GM21528 (cell line): ENCODE measurements at regions not wholly inside any gene's neighbourhood (a gene's known extent, or its start where the extent isn't known, plus 50 kb on each side); places are given as distances from the start of the nearest gene placed in this dataset.

ENCODE experiments used
- ATAC-seq: cut with Tn5 transposase; IDR thresholded peaks from one replicate; pipeline ENCODE4 v1.9.1; 2021; ENCODE audit warnings: mild to moderate bottlenecking, moderate library complexity; ENCODE audit not compliant: unreplicated experiment, low FRiP score

DNA sequence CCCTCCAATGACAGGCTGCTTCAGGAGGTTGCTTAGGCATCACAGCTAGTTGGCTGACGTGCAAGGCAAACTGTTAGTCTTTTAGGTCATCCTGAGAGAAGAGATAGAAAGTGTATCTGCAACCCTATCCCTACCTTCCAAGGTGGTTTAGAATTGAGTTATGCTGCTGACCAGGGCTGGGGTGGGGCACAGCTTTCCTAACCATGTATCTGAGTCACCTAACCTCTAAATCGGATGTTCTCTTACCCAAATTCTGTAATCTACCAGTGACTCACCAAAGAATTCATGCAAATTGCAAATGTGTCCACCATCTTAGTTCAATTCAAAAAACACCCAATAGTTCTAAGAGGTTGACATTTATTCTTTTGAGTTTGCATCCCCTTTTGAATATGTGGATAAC, 107.2 kb upstream of the DYNLRB2 start:
- no peak for ATAC-seq

DNA sequence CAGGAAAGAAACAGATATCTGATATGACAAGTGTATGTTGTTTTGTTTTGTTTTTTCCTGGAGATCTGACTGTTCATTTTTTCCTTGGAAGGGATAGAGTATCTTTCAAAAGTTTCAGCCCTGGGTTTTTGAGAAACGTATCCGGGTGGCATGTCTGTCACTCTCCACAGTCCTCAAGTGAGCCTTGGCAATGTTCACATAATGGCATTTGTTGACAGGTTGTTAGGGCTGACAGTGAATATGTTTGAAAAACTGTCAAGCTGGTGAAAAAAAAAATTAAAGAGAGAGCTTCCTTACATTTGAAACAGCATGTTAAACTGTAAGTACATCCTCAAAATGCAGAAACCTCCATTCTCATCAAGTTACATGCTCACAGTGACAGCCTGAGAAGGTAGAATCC, 113.0 kb upstream of the DYNLRB2 start:
- no peak for ATAC-seq

DNA sequence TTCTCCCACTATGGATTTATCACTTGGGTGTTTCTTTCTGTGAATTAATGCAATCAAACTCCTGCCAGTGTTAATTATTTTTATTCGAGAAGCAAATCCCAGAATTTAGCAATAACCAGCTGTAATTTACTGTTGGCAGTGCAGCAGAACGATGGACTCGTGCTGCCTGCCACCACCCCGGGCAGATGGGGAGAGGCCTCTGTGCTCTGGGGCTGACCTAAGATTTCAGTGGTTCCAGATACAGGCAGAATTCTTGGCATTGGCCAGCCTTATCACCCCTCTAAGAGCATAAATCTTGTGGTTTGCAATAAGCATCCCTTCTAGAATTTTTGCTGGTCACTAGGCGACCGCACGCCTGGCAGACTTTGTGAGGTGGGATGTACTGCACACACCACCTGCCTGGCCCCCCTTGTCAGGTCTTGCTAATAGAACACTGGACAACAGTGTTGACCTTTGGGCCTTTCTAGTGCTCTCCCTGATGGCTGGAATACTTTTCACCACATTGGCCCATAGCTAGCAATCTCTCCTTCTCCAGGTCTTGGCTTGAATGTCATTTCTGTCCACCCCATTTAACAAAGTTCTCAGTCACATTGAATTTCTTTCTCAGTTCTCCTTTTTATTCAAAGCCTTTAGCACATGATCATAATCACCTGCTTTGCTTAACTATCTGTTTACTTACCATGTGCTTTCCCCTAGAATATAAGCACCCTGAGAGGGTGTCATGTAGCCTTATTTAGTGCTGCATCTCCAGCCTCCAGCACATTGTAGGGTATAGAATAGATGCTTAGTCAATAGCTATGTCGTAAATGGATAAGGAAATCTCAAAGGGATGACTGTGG, 122.1 kb upstream of the DYNLRB2 start:
- no peak for ATAC-seq

DNA sequence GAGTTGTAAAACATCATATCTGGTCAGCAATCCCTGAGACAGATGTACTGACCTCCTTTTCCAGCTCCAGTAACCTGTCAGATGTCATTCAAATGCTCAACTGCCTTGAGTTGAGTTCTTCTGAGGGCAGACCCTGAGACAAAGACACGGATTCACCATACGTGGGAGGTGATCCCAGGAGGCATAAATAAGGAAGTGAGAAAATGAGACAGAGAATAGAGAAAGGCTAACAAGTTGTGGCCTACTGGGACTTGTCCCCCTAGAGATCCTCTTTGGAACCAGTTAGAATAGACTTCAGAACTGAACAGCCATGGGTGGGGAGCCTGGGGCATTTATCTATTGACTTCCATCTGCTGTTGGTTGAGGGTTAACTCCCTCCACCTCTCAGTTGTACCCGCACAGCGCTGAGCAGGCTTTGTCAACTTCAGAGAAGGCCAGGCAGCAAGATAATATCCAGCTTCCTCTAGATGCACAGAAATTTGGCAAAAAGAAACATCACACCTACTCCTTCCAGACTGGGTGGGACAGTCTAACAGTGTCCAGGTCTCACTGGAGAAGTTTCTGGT, 123.0 kb upstream of the DYNLRB2 start:
- ATAC-seq = no peak

DNA sequence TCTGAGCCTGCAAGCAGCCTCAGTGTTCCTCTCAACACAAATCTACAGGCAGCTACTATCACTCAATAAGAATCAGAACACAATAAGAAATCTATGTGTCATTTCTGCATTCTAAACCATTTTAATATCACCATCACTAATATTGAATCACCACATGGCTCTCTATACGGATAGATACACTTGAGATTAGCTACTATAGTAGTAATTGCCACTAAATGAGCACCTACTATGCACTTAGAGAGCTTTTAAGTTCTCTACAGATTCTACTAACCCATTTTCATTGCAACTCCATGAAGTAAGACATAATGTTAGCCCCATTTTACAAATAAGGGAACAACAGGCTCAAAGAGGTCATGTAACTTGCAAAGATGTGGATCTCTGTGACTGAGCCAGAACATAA, 132.8 kb upstream of the DYNLRB2 start:
- no peak for ATAC-seq

DNA sequence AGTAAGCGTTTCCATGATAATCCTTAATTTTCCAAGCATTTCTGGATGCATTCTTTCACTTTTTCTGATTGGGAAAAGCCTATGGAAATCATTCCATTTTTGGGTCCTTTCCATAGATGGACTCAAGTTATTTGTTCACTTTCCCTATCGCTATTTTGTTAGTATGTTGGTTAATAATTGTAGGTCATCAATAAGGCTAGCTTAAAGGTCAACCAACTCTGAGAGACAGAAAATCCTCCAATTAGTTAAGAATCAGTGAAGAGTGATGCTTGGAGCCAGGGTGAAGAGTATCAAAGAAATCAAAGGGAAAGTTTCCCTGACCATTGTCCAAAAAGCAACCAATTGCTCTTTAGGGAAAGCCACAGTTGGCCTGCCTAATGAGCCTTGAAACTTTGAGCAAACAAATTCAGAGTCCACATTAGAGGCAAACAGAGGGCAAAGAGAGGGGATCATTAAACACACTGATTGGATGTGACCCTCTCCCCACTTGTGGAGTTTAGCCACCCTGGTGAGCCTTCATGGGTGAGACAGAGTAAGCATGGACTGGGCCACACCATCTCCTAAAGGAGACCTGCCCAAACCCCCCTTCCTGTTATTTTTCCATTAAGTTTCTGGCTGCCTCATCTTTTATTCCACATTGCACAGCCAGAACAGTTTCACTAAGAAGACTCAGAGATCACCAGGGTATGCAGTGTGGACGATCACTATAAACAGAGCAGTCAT, 133.4 kb upstream of the DYNLRB2 start:
- ATAC-seq = no peak

DNA sequence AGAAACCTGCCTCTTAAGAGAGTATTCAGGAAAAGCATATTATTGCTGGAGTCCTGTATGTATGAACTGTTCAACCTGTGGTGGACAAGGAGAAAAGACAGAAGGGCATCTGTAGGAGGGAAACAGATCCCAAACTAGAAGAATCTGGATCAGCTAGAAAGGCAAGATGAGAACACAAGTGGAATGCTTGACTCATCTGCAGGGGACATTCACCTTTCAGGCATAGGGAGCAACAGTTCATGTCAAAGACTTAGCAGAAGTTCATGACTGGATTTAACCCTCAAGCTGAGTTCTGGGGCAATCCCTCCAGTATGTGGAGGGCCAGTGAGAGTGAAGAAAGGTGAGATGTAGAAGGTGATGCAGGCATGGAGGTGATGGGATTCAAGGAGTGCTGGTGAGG, 135.9 kb upstream of the DYNLRB2 start:
- ATAC-seq = no peak

DNA sequence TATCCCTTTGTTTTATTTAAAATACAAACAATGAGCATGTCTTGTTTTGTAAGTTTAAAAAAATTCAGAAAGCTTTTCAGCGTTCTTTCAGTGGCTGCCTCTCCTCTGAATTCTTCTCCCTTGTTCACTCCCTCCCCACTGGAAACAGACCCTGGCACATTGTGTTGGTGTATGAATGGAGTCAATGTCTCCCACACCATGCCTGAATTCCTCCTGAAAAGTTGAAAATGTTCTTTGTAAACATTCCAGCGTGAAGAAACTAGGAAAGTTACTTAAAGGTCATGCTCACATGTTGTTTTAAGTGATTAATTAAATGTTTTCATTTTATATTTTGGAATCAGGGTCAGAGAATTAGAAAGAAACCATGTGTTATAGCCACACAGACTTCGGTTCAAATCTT, 136.9 kb upstream of the DYNLRB2 start:
- ATAC-seq = no peak

DNA sequence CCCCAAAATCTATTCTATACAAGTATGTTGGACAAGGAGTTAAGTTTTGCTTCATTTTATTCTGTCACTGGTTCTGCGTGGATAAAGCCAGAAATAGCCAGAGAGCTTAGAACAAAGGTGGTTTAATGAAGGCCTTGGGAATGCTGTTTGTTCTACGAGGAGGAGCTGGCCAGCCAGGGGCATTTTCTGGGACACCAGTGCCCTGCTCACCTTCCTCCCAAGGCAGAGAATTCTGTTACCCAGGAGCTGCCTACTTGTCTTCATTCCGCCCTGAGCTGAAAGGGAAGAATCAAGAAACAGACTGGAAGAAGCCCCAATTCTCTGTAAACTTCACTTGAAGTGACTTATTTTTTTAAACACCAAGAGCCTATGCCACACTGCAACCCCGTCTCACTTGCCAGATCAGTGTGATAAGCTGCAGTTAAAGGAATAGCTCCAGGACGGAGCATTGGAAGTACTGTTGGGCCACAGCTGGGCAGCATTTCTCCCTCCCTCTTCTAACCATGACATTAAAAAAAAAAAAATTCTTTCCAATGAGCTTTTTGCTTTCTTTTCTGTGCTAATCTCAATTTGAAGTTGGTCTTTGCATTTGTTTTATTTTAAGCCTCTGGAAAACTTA, 149.8 kb upstream of the DYNLRB2 start:
- ATAC-seq = no peak

DNA sequence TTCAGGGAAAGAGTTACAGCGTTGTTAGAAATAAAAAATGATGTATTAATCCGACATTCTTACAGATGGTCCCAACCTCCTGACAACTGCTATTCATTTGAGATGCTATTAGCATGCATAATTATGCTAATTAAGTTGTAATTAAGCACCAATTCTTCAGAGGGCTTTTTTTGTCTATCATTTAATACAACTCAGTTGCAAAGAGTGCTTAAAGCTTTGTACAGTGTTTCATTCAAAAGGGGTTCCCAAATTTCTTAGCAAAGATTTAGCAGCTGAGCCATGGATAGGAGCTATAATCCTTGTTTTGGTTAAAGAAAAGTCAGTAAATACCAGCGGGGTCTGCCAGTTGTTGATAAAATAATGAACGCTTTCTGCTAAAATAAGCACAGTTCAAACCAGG, 150.7 kb upstream of the DYNLRB2 start:
- ATAC-seq = no peak

DNA sequence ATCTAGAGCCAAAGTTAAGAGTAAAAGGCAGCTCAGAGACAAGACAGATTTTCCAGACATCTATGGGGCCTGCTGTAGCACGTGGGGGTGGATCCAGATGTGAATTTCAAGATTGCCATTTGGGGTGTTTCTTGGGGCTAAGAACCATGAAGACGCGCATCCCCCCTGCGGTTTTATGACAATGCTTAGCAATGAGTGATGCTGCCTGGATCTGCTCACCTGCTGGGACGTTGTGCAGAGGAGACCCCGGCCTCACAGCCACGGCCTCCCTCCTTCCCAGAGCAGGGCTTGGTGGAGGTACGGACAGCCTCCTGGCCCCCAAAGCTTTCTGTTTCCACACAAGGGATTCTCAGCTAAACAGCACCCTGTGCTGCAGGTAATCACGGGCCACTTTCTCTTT, 151.5 kb upstream of the DYNLRB2 start:
- no peak for ATAC-seq

DNA sequence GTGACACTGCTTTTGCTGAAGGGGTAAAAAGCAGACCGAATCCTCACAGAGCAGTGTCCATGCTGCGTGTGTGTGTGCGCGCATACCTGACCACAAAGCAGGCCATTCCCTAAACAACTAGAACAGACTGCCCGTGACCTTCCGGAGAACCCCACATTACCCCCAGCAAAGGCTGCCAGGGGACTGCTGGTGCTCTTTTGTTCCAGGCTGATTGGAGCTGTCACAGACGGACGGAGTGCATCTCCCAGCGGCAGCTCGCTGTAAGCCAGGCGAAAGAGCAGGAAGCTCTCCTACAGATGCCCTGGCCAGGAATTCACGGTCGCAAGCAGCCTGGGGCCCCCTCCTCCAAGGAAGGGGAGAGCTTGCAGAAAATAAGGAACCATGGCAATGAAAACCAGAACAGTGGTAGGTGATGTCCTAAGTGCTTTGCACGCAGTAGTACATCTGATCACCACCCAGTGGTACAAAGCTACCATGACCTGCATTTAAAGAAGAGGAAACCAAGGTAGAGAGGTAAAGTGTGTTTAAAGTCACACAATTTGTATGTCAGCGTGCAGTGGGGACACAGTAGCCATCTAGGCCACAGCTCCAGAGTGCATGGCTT, 153.4 kb upstream of the DYNLRB2 start:
- ATAC-seq = no peak

DNA sequence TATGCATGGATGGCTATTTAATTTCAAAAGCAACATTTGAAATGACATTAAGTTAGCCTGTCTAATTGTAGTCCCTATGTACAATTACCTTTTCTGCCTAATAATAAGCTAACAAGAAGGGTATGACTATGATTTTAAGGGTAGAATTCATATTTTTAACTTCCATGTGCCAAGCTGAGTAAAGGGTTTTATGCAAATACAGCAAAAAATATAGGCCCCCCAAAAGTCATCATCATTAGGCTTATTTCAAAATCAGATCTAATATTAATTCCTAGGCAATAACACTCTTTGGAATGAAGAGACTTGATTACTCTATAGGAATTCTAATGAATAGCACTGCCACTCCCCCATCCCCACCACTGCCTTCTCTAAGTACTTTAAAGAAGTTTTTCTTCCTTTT, 155.9 kb upstream of the DYNLRB2 start:
- no peak for ATAC-seq

DNA sequence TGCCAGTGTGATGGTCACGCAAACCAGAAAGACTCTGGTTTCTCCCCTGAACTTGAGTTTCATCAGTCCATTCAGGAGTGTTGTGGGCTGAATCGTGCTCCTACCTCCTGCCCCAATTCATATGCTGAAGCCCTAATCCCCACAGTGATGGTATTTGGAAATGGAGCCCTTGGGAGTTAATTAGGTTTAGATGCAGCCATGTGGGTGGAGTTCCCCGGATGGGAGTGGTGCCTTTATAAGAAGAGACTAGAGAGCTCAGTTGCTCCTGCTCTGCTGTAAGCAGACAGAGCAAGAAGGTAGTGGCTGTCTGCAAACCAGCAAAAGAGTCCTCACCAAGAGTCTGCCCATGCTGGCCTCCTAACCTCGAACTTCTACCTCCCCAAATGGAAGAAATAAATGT, 160.3 kb upstream of the DYNLRB2 start:
- no peak for ATAC-seq

DNA sequence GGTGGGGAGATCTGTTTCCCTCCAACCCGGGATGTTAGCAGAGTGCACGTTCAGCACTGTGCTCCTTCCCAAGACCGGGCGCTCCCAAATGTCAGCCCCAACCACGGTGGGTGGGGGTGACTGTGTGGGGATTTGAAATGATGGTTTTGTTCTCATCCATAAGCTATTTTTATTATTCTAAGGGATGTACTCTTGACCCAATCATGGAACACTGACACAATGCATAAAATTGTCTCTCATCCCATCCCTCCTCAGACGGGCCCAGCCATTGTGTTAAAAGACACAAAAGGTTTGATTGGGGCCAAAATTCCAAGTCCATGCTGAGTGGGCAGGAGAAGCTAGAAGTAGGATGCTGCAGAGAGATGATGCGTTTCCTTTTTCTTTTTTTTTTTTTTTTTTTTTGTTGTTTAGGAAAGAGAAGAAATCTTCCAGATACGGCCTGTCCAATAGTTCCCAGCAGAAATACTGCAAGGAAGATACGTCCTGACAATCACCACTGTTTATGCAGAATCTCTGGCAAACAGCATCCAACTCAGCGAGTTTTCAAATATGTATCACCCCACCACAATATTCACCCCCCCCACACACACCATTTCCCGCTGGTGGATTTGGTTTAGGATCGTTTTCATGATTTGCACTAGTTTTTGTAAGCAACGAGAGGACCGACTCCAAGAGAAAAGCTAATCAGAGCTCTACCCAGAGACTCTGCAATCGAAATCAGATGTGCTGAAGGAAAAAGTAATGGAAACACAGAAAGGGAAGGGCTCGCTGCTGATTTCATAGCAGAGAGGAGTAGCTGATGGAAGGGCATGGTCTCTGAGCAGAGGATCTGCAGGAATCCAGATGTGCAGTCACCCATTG, 163.5 kb upstream of the DYNLRB2 start:
- no peak for ATAC-seq

DNA sequence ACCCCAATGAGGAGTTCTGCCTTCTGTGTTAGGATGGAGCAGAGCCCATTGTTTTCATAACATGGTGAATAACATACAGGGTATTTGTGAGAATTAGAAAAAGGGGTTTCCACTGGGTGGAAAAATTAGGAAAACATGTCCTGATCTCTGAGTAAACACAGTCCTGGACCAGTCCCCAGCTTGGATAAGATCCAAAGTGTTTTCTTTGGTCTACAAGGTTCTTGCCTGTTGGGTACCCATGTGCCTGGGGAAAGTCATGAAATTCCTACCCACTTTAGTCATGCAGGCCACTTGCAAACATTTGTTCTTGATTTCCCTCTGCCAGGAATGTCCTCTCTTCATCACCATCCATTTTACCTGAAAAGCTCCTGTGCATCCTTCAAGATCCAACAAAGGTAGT, 164.8 kb upstream of the DYNLRB2 start:
- no peak for ATAC-seq

DNA sequence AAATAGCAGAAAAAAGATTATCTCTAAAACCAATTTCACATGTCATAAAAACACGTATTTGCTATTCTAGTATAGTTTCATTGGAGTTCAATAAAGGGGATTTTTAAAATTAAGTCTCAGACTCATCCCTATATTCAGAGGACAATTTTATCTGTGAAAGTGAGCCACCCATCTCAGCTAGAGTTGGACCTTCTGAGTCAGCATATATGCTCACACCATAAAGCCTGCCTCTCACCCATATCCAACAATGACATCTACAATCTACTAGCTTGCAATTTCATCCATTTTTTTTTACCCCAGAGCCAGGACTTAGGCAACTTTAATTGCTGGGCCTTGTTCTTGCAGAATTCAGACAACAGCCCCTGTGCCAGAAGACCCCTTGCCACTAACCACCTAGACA, 165.3 kb upstream of the DYNLRB2 start:
- ATAC-seq = no peak

DNA sequence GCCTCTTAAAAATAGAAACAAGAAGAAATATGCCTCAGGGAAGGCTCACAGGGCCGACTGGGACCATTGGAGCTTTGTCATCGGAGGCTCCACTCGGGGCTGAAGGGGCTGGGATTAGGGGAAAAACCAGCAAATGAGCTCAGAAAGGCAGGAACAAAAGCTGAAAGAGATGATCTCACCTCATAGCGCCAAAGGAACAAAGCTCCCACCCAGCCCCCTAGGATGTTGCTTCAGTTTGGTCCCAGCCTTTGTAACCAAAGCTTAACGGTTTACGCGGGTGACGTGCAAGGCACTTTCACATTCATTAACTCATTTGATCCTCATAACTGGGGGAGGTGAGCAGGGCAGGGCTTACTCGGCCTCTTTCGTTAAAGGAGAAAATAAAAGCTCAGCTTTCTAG, 168.5 kb upstream of the DYNLRB2 start:
- no peak for ATAC-seq

DNA sequence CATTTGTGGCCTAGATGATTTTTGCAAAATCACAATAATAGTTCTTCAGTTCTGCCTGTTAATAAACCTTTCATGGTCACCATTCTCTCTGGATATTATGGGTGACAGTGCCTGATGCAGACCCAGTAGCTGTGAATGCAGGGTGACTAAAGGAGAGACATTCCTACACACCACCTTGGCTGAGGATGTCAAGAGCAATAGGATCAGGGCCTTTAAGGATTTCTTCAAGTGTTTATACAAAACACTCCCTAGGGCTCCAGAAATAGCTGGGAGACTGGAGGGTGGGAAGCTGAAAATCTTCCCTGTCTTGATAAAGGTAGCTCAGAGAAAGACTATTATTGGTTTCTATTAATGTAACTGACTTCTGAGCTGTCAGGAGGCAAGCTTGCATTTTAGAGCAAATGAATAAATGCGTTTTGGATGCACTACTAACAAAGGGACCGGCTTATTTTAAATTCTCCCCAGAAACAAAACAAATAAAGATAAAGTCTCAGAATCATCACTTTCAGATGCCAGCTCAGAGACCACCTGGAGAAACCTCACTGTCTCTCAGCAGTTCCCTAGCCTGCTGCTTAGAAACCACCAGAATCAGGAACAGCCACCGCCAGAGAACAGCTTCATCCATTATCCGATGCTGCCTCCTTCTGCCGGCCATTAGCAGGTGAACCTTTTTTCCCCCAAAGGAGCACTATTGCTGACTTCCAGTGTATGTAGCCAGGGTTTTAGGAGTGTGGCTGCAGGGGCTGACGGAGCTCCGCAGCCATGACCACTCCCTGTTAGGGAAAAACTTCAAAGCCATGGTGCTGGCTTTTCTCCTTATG, 171.4 kb upstream of the DYNLRB2 start:
- ATAC-seq = no peak
